Sigmoid colon (tissue), 6 donors: ENCODE measurements at regions not wholly inside any gene's neighbourhood (a gene's known extent, or its start where the extent isn't known, plus 50 kb on each side); places are given as distances from the start of the nearest gene placed in this dataset.
"Not testable (repeated sequence)": the region's sequence is repeated elsewhere in the genome, so short reads cannot be mapped to it uniquely, and the experiment has no call there.

Experiments used
- DNase-seq: peaks from one replicate; pipeline ENCODE4 v3.0.0-alpha.2; 2019
- H3K27ac ChIP-seq, 4 donors: fragments of 200-600 bp; sonication (generic); one replicate each; pipeline ENCODE4 v1.5.1; 2016 to 2019; ENCODE audit warnings: mild to moderate bottlenecking in 1 of 4
- H3K27me3 ChIP-seq, 3 donors: fragments of 200-600 bp; sonication (generic); one replicate each; pipeline ENCODE4 v1.5.1; 2019; ENCODE audit warnings: mild to moderate bottlenecking in 1 of 3
- H3K36me3 ChIP-seq, 4 donors: fragments of 200-600 bp; sonication (generic); one replicate each; pipeline ENCODE4 v1.5.1; 2016 to 2019
- H3K4me1 ChIP-seq, 4 donors: fragments of 200-600 bp; sonication (generic); one replicate each; pipeline ENCODE4 v1.5.1; 2017 to 2019
- H3K4me3 ChIP-seq, 4 donors: fragments of 200-600 bp; sonication (generic); one replicate each; pipeline ENCODE4 v1.5.1; 2017 to 2019; ENCODE audit warnings: mild to moderate bottlenecking in 2 of 4, moderate library complexity in 1 of 4
- H3K9me3 ChIP-seq, 4 donors: fragments of 200-600 bp in 3 of 4; sonication (generic) in 3 of 4; one replicate each; pipeline versions ENCODE4 v1.5.1 to v1.6.1; 2013 to 2019
- CTCF ChIP-seq, 4 experiments: fragments of 450-650 bp in 3 of 4; fragments of 200-600 bp in 1 of 4; IDR thresholded peaks; one replicate each; pipeline ENCODE4 v1.5.1; 2016 to 2019; ENCODE audit warnings: antibody characterized with exemption in 4 of 4, mild to moderate bottlenecking in 3 of 4, moderate library complexity in 2 of 4
- EP300 ChIP-seq, 4 donors: sonication (generic); formaldehyde crosslinking; IDR thresholded peaks; one replicate each; pipeline ENCODE4 v1.6.1; 2017; ENCODE audit warnings: antibody characterized with exemption in 4 of 4
- POLR2A ChIP-seq, 2 donors: fragments of 450-650 bp; IDR thresholded peaks; one replicate each; pipeline ENCODE4 v1.6.1; 2016; ENCODE audit warnings: antibody characterized with exemption in 2 of 2, mild to moderate bottlenecking in 2 of 2, moderate library complexity in 2 of 2
- POLR2AphosphoS5 ChIP-seq, 4 donors: sonication (generic); formaldehyde crosslinking; IDR thresholded peaks; one replicate each; pipeline ENCODE4 v1.6.1; 2017; ENCODE audit warnings: antibody characterized with exemption in 4 of 4
- WGBS, 2 donors: extraction: QIAGEN DNeasy Blood & Tissue Kit; methylation state at CpG; one replicate each; pipeline ENCODE4 v1.1.7; 2013; 5-methylcytosine and 5-hydroxymethylcytosine counted together
- intact Hi-C: fragments of 100-400 bp; cut with DNase I; formaldehyde crosslinking; loops from one replicate; pipeline ENCODE4 v1.15.1; 2023
- donor health status: healthy with polysubstance abuse.
- donor health status: healthy.

GRCh38 chr6:130697995-130698535 is 129.1 kb upstream of the SMLR1 start:
- DNase-seq: no peak

GRCh38 chr6:130699742-130700141 is 127.5 kb upstream of the SMLR1 start:
- no peak for DNase-seq
- no peaks in the 10 kb centered on the region for H3K27me3 ChIP-seq
- intact Hi-C loops: loop anchor here (2.0 kb wide), 1 partner anchor 377 kb away; no protein-coding TSS in a partner anchor
- no peaks in the 10 kb centered on the region for H3K36me3 ChIP-seq
- H3K9me3 ChIP-seq: no peaks in the 10 kb centered on the region
- no peak overlapping the region for H3K27ac ChIP-seq
- TF ChIP-seq POLR2AphosphoS5 (IDR thresholded peaks at IDR 0.05): no peak
- TF ChIP-seq CTCF (IDR thresholded peaks at IDR 0.05): no peak
- no peaks in the 10 kb centered on the region for H3K4me1 ChIP-seq
- WGBS, 2 donors: 64 to 80% methylated on average over 2 of the region's 2 CpGs
- H3K4me3 ChIP-seq: no peak overlapping the region

More at GRCh38 chr6:130697995-130698535, 129.1 kb upstream of the SMLR1 start:
- Histone ChIP-seq H3K27ac (no peak overlapping the region), H3K4me3 (no peak overlapping the region), H3K4me1 (no peaks in the 10 kb centered on the region), H3K9me3 (no peaks in the 10 kb centered on the region), H3K27me3 (no peaks in the 10 kb centered on the region), H3K36me3 (no peaks in the 10 kb centered on the region)
- intact Hi-C loops: loop anchor here (2.0 kb wide), 1 partner anchor 375 kb away; no protein-coding TSS in a partner anchor
- TF ChIP-seq CTCF (IDR thresholded peaks at IDR 0.05): peak in 3 of 4 experiments; percentile 21 to 51 (median 43)
- no peak for TF ChIP-seq POLR2A (IDR thresholded peaks at IDR 0.05)
- 16 to 28% methylated on average over 4 of the region's 4 CpGs for whole genome bisulfite sequencing, 2 donors

DNA sequence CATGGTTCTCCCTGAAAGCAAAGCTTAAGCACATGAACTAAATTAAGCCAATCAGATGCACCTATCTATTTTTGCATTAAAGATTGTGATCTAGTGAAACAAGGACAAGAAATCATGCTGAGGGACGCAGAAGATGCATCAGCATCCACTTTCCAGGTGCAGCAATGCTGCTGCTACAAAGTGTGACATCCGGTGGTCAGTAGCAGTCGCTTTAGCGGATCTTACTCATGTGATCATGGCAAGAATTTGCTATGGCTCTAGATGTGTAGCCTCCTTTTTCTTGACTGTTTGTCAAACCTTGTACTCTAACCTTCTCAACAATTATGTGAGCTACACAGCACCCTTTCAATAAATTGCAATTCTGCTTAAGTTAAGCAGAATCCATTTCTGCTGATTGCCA is 126.8 kb upstream of the SMLR1 start:
- H3K27me3 ChIP-seq: no peaks in the 10 kb centered on the region
- H3K4me3 ChIP-seq: no peak overlapping the region
- DNase-seq: no peak
- H3K27ac ChIP-seq: no peak overlapping the region
- no peaks in the 10 kb centered on the region for H3K4me1 ChIP-seq
- 88 to 95% methylated on average over 4 of the region's 4 CpGs for WGBS, 2 donors
- TF ChIP-seq EP300 (IDR thresholded peaks at IDR 0.05) (no peak), CTCF (IDR thresholded peaks at IDR 0.05) (no peak), POLR2AphosphoS5 (IDR thresholded peaks at IDR 0.05) (no peak), POLR2A (IDR thresholded peaks at IDR 0.05) (no peak)
- H3K36me3 ChIP-seq: no peaks in the 10 kb centered on the region
- no peaks in the 10 kb centered on the region for H3K9me3 ChIP-seq
- intact Hi-C loops: no loop called here

DNA sequence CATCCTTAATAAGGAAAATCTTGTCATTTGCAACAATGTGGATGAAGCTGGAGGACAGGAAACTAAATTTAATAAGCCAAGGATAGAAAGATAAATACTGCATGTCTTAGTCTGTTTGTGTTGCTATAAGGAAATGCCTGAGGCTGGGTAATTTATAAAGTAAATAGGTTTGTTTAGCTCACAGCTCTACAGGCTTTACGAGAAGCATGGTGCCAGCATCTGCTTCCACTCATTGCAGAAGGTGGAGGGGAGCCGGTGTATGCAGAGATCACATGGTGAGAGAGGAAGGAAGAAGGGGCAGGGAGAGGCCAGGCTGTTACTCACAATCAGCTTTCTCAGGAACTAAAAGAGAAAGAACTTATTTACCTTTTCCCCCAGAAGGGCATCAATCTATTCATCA is 118.9 kb upstream of the SMLR1 start:
- H3K27me3 ChIP-seq: no peaks in the 10 kb centered on the region
- WGBS, 2 donors: 0 to 22% methylated on average over 2 of the region's 2 CpGs
- H3K9me3 ChIP-seq: peaks cover 0 to 5% (median 0%) of the 10 kb centered on the region in 4 donors
- no peak for TF ChIP-seq POLR2A (IDR thresholded peaks at IDR 0.05)
- TF ChIP-seq CTCF (IDR thresholded peaks at IDR 0.05): no peak
- TF ChIP-seq POLR2AphosphoS5 (IDR thresholded peaks at IDR 0.05): no peak
- TF ChIP-seq EP300 (IDR thresholded peaks at IDR 0.05): no peak
- no peaks in the 10 kb centered on the region for H3K4me1 ChIP-seq
- intact Hi-C loops: no loop called here
- no peak overlapping the region for H3K27ac ChIP-seq
- H3K36me3 ChIP-seq: no peaks in the 10 kb centered on the region
- H3K4me3 ChIP-seq: no peak overlapping the region
- no peak for DNase-seq

- intact Hi-C loops, H3K4me3 ChIP-seq, H3K9me3 ChIP-seq, H3K36me3 ChIP-seq, DNase-seq, H3K27ac ChIP-seq, H3K27me3 ChIP-seq: not testable (repeated sequence)
- 64 to 78% methylated on average over 3 of the region's 3 CpGs for WGBS, 2 donors
- H3K4me1 ChIP-seq: peaks cover 0 to 12% (median 11%) of the 10 kb centered on the region in 4 donors
Observed at GRCh38 chr6:130711641-130712040, 115.6 kb upstream of the SMLR1 start.
